Liver (tissue), 7 donors: ENCODE measurements at regions not wholly inside any gene's neighbourhood (a gene's known extent, or its start where the extent isn't known, plus 50 kb on each side); places are given as distances from the start of the nearest gene placed in this dataset.

Experiments used
- DNase-seq: peaks from one replicate; pipeline ENCODE4 v3.0.0-alpha.2; 2017; ENCODE audit warnings: low spot score
- H3K27ac ChIP-seq, 2 donors: one replicate each; pipeline ENCODE4 v1.7.0; 2013; ENCODE audit warnings: inconsistent platforms in 2 of 2, low read length in 2 of 2, control low read depth in 1 of 2, low read depth in 1 of 2, mild to moderate bottlenecking in 1 of 2
- H3K27me3 ChIP-seq, 4 donors: one replicate each; pipeline versions ENCODE4 v1.6.1 to v1.7.0; 2013; ENCODE audit warnings: low read length in 3 of 4, inconsistent platforms in 1 of 4, mild to moderate bottlenecking in 1 of 4, moderate library complexity in 1 of 4; ENCODE audit not compliant: control insufficient read depth in 4 of 4, insufficient read depth in 4 of 4
- H3K36me3 ChIP-seq, 4 donors: one replicate each; pipeline versions ENCODE4 v1.6.1 to v1.7.0; 2013; ENCODE audit warnings: low read length in 3 of 4, mild to moderate bottlenecking in 3 of 4, low read depth in 1 of 4, moderate library complexity in 1 of 4; ENCODE audit not compliant: control insufficient read depth in 4 of 4, insufficient read depth in 3 of 4
- H3K4me1 ChIP-seq, 4 donors: one replicate each; pipeline versions ENCODE4 v1.6.1 to v1.7.0; 2013; ENCODE audit warnings: low read length in 3 of 4, mild to moderate bottlenecking in 3 of 4, moderate library complexity in 1 of 4; ENCODE audit not compliant: control insufficient read depth in 4 of 4, insufficient read depth in 4 of 4
- H3K4me3 ChIP-seq, 3 donors: one replicate each; pipeline versions ENCODE4 v1.6.1 to v1.7.0; 2013; ENCODE audit warnings: low read length in 3 of 3, control low read depth in 1 of 3, low read depth in 1 of 3, mild to moderate bottlenecking in 1 of 3
- H3K9ac ChIP-seq, 2 donors: one replicate each; pipeline ENCODE4 v1.7.0; 2013; ENCODE audit warnings: low read length in 2 of 2, mild to moderate bottlenecking in 2 of 2, moderate library complexity in 2 of 2, control low read depth in 1 of 2, low read depth in 1 of 2
- H3K9me3 ChIP-seq, 4 donors: one replicate each; pipeline versions ENCODE4 v1.6.1 to v1.7.0; 2013; ENCODE audit warnings: low read length in 3 of 4; ENCODE audit not compliant: control insufficient read depth in 4 of 4
- ATF3 ChIP-seq: IDR thresholded peaks from 2 replicates; pipeline ENCODE4 v1.6.1; 2016; ENCODE audit warnings: antibody characterized with exemption
- EGR1 ChIP-seq, 2 donors: IDR thresholded peaks; 2 replicates each; pipeline ENCODE4 v1.6.1; 2016 to 2018; ENCODE audit warnings: antibody characterized with exemption in 2 of 2, low read depth in 2 of 2
- FOXA1 ChIP-seq: IDR thresholded peaks from 2 replicates; pipeline ENCODE4 v1.6.1; 2016; ENCODE audit warnings: antibody characterized with exemption
- FOXA2 ChIP-seq: IDR thresholded peaks from 2 replicates; pipeline ENCODE4 v1.6.1; 2016; ENCODE audit warnings: antibody characterized with exemption
- GABPA ChIP-seq, 2 donors: IDR thresholded peaks in 1 of 2; conservative IDR thresholded peaks in 1 of 2; 2 replicates each; pipeline ENCODE4 v1.6.1; 2016; ENCODE audit warnings: antibody characterized with exemption in 2 of 2, mild to moderate bottlenecking in 1 of 2, moderate library complexity in 1 of 2
- HNF4G ChIP-seq: IDR thresholded peaks from 2 replicates; pipeline ENCODE4 v1.6.1; 2016; ENCODE audit warnings: antibody characterized with exemption
- JUND ChIP-seq, 2 donors: IDR thresholded peaks; 2 replicates each; pipeline ENCODE4 v1.6.1; 2016; ENCODE audit warnings: antibody characterized with exemption in 2 of 2
- MAX ChIP-seq: IDR thresholded peaks from 2 replicates; pipeline ENCODE4 v1.6.1; 2016; ENCODE audit warnings: antibody characterized with exemption
- NR2F2 ChIP-seq: IDR thresholded peaks from 2 replicates; pipeline ENCODE4 v1.6.1; 2016; ENCODE audit warnings: antibody characterized with exemption
- RAD21 ChIP-seq, 2 donors: IDR thresholded peaks; 2 replicates each; pipeline ENCODE4 v1.6.1; 2016; ENCODE audit warnings: antibody characterized with exemption in 2 of 2, mild to moderate bottlenecking in 2 of 2
- REST ChIP-seq: IDR thresholded peaks from 2 replicates; pipeline ENCODE4 v1.6.1; 2016; ENCODE audit warnings: antibody characterized with exemption, mild to moderate bottlenecking
- RXRA ChIP-seq, 2 donors: IDR thresholded peaks; 2 replicates each; pipeline ENCODE4 v1.6.1; 2017 to 2018; ENCODE audit warnings: antibody characterized with exemption in 2 of 2, mild to moderate bottlenecking in 1 of 2
- SP1 ChIP-seq: IDR thresholded peaks from 2 replicates; pipeline ENCODE4 v1.6.1; 2018; ENCODE audit warnings: antibody characterized with exemption, mild to moderate bottlenecking
- TAF1 ChIP-seq: conservative IDR thresholded peaks from 2 replicates; pipeline ENCODE4 v1.6.1; 2016; ENCODE audit warnings: antibody characterized with exemption, mild to moderate bottlenecking
- YY1 ChIP-seq: IDR thresholded peaks from 2 replicates; pipeline ENCODE4 v1.6.1; 2016; ENCODE audit warnings: antibody characterized with exemption, mild to moderate bottlenecking
- ZBTB33 ChIP-seq: IDR thresholded peaks from 2 replicates; pipeline ENCODE4 v1.6.1; 2016; ENCODE audit warnings: antibody characterized with exemption
- WGBS: extraction: QIAGEN DNeasy Blood & Tissue Kit; methylation state at CpG from one replicate; pipeline ENCODE4 v1.1.7; 2013; 5-methylcytosine and 5-hydroxymethylcytosine counted together
- donor health status: healthy.
- donor health status: healthy.
- donor health status: healthy.
- donor health status: healthy.

- no peaks in the 10 kb centered on the region for H3K36me3 ChIP-seq
- no peak overlapping the region for H3K4me3 ChIP-seq
- H3K9me3 ChIP-seq, result no peaks in the 10 kb centered on the region
- H3K27me3 ChIP-seq, result no peaks in the 10 kb centered on the region
- peaks cover 0 to 2% (median 0%) of the 10 kb centered on the region in 4 donors for H3K4me1 ChIP-seq
- 83% methylated on average over 11 of the region's 11 CpGs for whole genome bisulfite sequencing
- TF ChIP-seq REST, result no peak
- TF ChIP-seq SP1, result no peak
- TF ChIP-seq JUND (IDR thresholded peaks at IDR 0.05), result no peak
- TF ChIP-seq RXRA (IDR thresholded peaks at IDR 0.05), result no peak
- no peak for TF ChIP-seq FOXA2
- no peak for TF ChIP-seq ZBTB33
- no peak overlapping the region for H3K9ac ChIP-seq
- H3K27ac ChIP-seq, result no peak overlapping the region
- no peak for DNase-seq
Observed at GRCh38 chr9:89969881-89970639, 365.2 kb downstream of the GADD45G start.

- Histone ChIP-seq H3K27me3 (no peaks in the 10 kb centered on the region), H3K27ac (no peak overlapping the region), H3K9me3 (no peaks in the 10 kb centered on the region), H3K4me1 (peaks cover 0 to 2% (median 0%) of the 10 kb centered on the region in 4 donors), H3K36me3 (no peaks in the 10 kb centered on the region), H3K9ac (no peak overlapping the region), H3K4me3 (no peak overlapping the region)
- TF ChIP-seq EGR1 (IDR thresholded peaks at IDR 0.05; ENCODE audit: low read depth in 2 of 2) (no peak), NR2F2 (no peak), GABPA (IDR thresholded peaks at IDR 0.05 in 1 of 2, conservative IDR thresholded peaks at IDR 0.05 in 1 of 2) (no peak), JUND (IDR thresholded peaks at IDR 0.05) (no peak), SP1 (no peak), ATF3 (no peak), HNF4G (no peak), ZBTB33 (no peak), REST (no peak), MAX (no peak), RXRA (IDR thresholded peaks at IDR 0.05) (no peak), TAF1 (no peak), FOXA2 (no peak), FOXA1 (no peak), YY1 (no peak), RAD21 (IDR thresholded peaks at IDR 0.05) (no peak)
- 97% methylated on average over 15 of the region's 15 CpGs for WGBS
- no peak for DNase-seq
Observed at GRCh38 chr9:89970701-89971100, 365.9 kb downstream of the GADD45G start.
